A549 (cell line): ENCODE measurements at regions not wholly inside any gene's neighbourhood (a gene's known extent, or its start where the extent isn't known, plus 50 kb on each side); places are given as distances from the start of the nearest gene placed in this dataset.

Experiments used
- ATAC-seq, 2 experiments: fragments of 200-7000 bp in 1 of 2; fragments of >200 bp in 1 of 2; cut with Nextera tagmentation in 1 of 2; cut with Tn5 transposase in 1 of 2; 3 replicates each; pipeline versions ENCODE4 v1.8.0 to v1.9.1; 2018 to 2020; ENCODE audit warnings: mild to moderate bottlenecking in 1 of 2, moderate library complexity in 1 of 2
- CTCF ChIA-PET: fragments of 300-600 bp; sonication (Branson Sonifier 250); formaldehyde crosslinking; extraction: SDS; loops from one replicate; lab custom pipeline; 2021; ENCODE audit warnings: antibody characterized with exemption, inconsistent platforms; lab: Yijun Ruan, JAX
- POLR2A ChIA-PET: fragments of 350-600 bp; formaldehyde crosslinking; extraction: SDS; loops from one replicate; lab custom pipeline; 2021; ENCODE audit warnings: antibody characterized with exemption, inconsistent platforms; lab: Yijun Ruan, JAX
- DNase-seq, 2 experiments: peaks; one replicate each; pipeline versions ENCODE4 v3.0.0 to v3.0.0-alpha.2; 2011 to 2016; ENCODE audit warnings: low read depth in 1 of 2, low spot score in 1 of 2
- FAIRE-seq: peaks from 2 replicates; lab custom pipeline; 2011; peaks lifted over from hg19 to GRCh38; lab: Jason Lieb, UNC
- H3K27ac ChIP-seq, 2 experiments: fragments of >200 bp; sonication (Bioruptor Twin); formaldehyde crosslinking; 3 replicates each; pipeline ENCODE4 v1.5.1; 2016 to 2017
- H3K4me1 ChIP-seq: fragments of >200 bp; sonication (Bioruptor Twin); formaldehyde crosslinking; 3 replicates; pipeline ENCODE4 v1.6.1; 2016
- H3K4me2 ChIP-seq: fragments of >200 bp; sonication (Bioruptor Twin); formaldehyde crosslinking; 3 replicates; pipeline ENCODE4 v1.6.1; 2016
- H3K4me3 ChIP-seq: fragments of >200 bp; sonication (Bioruptor Twin); formaldehyde crosslinking; 3 replicates; pipeline ENCODE4 v1.5.1; 2016
- H3K9me3 ChIP-seq: fragments of >200 bp; sonication (Bioruptor Twin); formaldehyde crosslinking; 3 replicates; pipeline ENCODE4 v1.6.1; 2016
- CBX8 ChIP-seq: fragments of 200-600 bp; sonication (generic); IDR thresholded peaks from 2 replicates; pipeline ENCODE4 v1.6.1; 2016
- FOSL2 ChIP-seq, 2 experiments: fragments of 450-650 bp in 1 of 2; fragments of >200 bp in 1 of 2; sonication (Bioruptor Twin) in 1 of 2; formaldehyde crosslinking; IDR thresholded peaks; 2 replicates each; pipeline versions ENCODE4 v1.5.0 to v1.6.1; 2016 to 2020; ENCODE audit warnings: mild to moderate bottlenecking in 1 of 2, moderate library complexity in 1 of 2
- FOXS1 ChIP-seq: fragments of 250-450 bp; sonication (Bioruptor Pico); IDR thresholded peaks from 2 replicates; pipeline ENCODE4 v1.5.0; 2020; ENCODE audit warnings: mild to moderate bottlenecking, moderate library complexity
- GATA3 ChIP-seq: IDR thresholded peaks from 2 replicates; pipeline ENCODE4 v1.6.1; 2012; ENCODE audit warnings: borderline replicate concordance
- HEYL ChIP-seq: fragments of 250-450 bp; sonication (Bioruptor Pico); IDR thresholded peaks from 2 replicates; pipeline ENCODE4 v1.8.0; 2021; ENCODE audit warnings: mild to moderate bottlenecking, moderate library complexity
- HOXA7 ChIP-seq: fragments of 250-450 bp; sonication (Bioruptor Pico); IDR thresholded peaks from 2 replicates; pipeline ENCODE4 v1.5.0; 2020; ENCODE audit warnings: mild to moderate bottlenecking, moderate library complexity
- KDM5A ChIP-seq: fragments of 200-600 bp; sonication (generic); IDR thresholded peaks from 2 replicates; pipeline ENCODE4 v1.6.1; 2016; ENCODE audit warnings: antibody characterized with exemption, mild to moderate bottlenecking
- MYC ChIP-seq: IDR thresholded peaks from 2 replicates; pipeline ENCODE4 v1.6.1; 2012; ENCODE audit warnings: mild to moderate bottlenecking, inconsistent platforms, low read length, improper control_type of control experiment, borderline replicate concordance
- NFE2L2 ChIP-seq: fragments of 150-350 bp; conservative IDR thresholded peaks from 2 replicates; pipeline ENCODE4 v1.6.1; 2014; ENCODE audit warnings: low read length
- POLR2AphosphoS2 ChIP-seq: conservative IDR thresholded peaks from 2 replicates; pipeline ENCODE4 v1.6.1; 2012; ENCODE audit warnings: low read length, improper control_type of control experiment, inconsistent platforms
- RARB ChIP-seq: fragments of 250-450 bp; sonication (Bioruptor Pico); IDR thresholded peaks from 2 replicates; pipeline ENCODE4 v1.8.0; 2021; ENCODE audit warnings: mild to moderate bottlenecking, moderate library complexity
- RFX5 ChIP-seq: fragments of 450-650 bp; IDR thresholded peaks from 2 replicates; pipeline ENCODE4 v1.7.1; 2014; ENCODE audit warnings: antibody characterized with exemption, mild to moderate bottlenecking, moderate library complexity
- RNF2 ChIP-seq: fragments of 200-600 bp; sonication (generic); IDR thresholded peaks from 2 replicates; pipeline ENCODE4 v1.6.1; 2016; ENCODE audit warnings: low read depth, mild to moderate bottlenecking, antibody characterized with exemption, moderate library complexity, borderline replicate concordance
- SMC3 ChIP-seq: fragments of >200 bp; sonication (Bioruptor Twin); formaldehyde crosslinking; IDR thresholded peaks from 3 replicates; pipeline ENCODE4 v1.6.1; 2018; ENCODE audit warnings: inconsistent platforms
- TFCP2L1 ChIP-seq: fragments of 250-450 bp; sonication (Bioruptor Pico); IDR thresholded peaks from 2 replicates; pipeline ENCODE4 v1.5.0; 2021; ENCODE audit warnings: mild to moderate bottlenecking
- ZSCAN20 ChIP-seq: fragments of 250-450 bp; sonication (Bioruptor Pico); IDR thresholded peaks from 2 replicates; pipeline ENCODE4 v1.8.0; 2022; ENCODE audit warnings: mild to moderate bottlenecking, moderate library complexity
- WGBS: methylation state at CpG from one replicate; pipeline ENCODE4 v1.1.6; 2017; ENCODE audit errors: missing lambda C conversion rate; 5-methylcytosine and 5-hydroxymethylcytosine counted together
- TF ChIP-seq, protein P1 (sequence below): fragments of 200-600 bp; sonication (generic); IDR thresholded peaks from 2 replicates; pipeline ENCODE4 v1.6.1; 2016; ENCODE audit warnings: antibody characterized with exemption, mild to moderate bottlenecking, moderate library complexity
- TF ChIP-seq, protein P2 (sequence below): fragments of >200 bp; sonication (Bioruptor Twin); formaldehyde crosslinking; IDR thresholded peaks from 2 replicates; pipeline ENCODE4 v1.6.1; 2016
- TF ChIP-seq, protein P3 (sequence below): fragments of >200 bp; sonication (Bioruptor Twin); formaldehyde crosslinking; IDR thresholded peaks from 3 replicates; pipeline ENCODE4 v1.6.1; 2016
- TF ChIP-seq, protein P4 (sequence below): IDR thresholded peaks from 2 replicates; pipeline ENCODE4 v1.6.1; 2012

DNA sequence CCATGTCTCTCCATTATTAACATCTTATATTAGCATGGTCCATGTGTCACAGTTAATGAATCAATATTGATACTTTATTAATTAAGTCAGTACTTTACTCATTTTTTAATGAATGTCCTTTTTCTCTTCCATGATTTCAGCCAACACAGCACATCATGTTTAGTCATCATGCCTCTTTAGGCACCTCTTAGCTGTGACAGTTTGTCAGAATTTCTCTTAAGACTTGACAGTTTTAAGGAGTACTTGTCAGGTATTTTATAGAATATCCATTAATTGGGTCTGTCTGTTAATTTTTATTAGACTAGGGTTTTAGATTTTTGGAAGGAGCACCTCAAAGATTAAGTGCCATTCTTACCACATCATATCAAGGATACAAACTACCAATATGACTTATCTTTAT, 729.4 kb downstream of the HACE1 start:
- ATAC-seq (no peak), FAIRE-seq (no peak), DNase-seq (no peak)
- Histone ChIP-seq H3K9me3 (no peaks in the 10 kb centered on the region), H3K4me2 (no peak overlapping the region), H3K4me1 (no peaks in the 10 kb centered on the region), H3K4me3 (no peak overlapping the region), H3K27ac (no peak overlapping the region)
- ChIA-PET POLR2A (no interaction called here), CTCF (no interaction called here)
- TF ChIP-seq FOSL2 (IDR thresholded peaks at IDR 0.05) (no peak), FOSL2 (CRISPR knock-in tag; IDR thresholded peaks at IDR 0.05) (no peak), RNF2 (no peak), RARB (no peak), TFCP2L1 (CRISPR knock-in tag) (no peak), HEYL (no peak), RFX5 (no peak), NFE2L2 (no peak), POLR2AphosphoS2 (no peak), KDM5A (no peak), GATA3 (no peak), CBX8 (no peak), FOXS1 (no peak), HOXA7 (no peak)
- TF ChIP-seq, protein P1, sequence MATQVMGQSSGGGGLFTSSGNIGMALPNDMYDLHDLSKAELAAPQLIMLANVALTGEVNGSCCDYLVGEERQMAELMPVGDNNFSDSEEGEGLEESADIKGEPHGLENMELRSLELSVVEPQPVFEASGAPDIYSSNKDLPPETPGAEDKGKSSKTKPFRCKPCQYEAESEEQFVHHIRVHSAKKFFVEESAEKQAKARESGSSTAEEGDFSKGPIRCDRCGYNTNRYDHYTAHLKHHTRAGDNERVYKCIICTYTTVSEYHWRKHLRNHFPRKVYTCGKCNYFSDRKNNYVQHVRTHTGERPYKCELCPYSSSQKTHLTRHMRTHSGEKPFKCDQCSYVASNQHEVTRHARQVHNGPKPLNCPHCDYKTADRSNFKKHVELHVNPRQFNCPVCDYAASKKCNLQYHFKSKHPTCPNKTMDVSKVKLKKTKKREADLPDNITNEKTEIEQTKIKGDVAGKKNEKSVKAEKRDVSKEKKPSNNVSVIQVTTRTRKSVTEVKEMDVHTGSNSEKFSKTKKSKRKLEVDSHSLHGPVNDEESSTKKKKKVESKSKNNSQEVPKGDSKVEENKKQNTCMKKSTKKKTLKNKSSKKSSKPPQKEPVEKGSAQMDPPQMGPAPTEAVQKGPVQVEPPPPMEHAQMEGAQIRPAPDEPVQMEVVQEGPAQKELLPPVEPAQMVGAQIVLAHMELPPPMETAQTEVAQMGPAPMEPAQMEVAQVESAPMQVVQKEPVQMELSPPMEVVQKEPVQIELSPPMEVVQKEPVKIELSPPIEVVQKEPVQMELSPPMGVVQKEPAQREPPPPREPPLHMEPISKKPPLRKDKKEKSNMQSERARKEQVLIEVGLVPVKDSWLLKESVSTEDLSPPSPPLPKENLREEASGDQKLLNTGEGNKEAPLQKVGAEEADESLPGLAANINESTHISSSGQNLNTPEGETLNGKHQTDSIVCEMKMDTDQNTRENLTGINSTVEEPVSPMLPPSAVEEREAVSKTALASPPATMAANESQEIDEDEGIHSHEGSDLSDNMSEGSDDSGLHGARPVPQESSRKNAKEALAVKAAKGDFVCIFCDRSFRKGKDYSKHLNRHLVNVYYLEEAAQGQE: no peak
- TF ChIP-seq, protein P2, sequence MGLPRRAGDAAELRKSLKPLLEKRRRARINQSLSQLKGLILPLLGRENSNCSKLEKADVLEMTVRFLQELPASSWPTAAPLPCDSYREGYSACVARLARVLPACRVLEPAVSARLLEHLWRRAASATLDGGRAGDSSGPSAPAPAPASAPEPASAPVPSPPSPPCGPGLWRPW: no peak
- TF ChIP-seq, protein P3, sequence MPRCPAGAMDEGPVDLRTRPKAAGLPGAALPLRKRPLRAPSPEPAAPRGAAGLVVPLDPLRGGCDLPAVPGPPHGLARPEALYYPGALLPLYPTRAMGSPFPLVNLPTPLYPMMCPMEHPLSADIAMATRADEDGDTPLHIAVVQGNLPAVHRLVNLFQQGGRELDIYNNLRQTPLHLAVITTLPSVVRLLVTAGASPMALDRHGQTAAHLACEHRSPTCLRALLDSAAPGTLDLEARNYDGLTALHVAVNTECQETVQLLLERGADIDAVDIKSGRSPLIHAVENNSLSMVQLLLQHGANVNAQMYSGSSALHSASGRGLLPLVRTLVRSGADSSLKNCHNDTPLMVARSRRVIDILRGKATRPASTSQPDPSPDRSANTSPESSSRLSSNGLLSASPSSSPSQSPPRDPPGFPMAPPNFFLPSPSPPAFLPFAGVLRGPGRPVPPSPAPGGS: no peak
- TF ChIP-seq, protein P4, sequence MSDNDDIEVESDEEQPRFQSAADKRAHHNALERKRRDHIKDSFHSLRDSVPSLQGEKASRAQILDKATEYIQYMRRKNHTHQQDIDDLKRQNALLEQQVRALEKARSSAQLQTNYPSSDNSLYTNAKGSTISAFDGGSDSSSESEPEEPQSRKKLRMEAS: no peak

DNA sequence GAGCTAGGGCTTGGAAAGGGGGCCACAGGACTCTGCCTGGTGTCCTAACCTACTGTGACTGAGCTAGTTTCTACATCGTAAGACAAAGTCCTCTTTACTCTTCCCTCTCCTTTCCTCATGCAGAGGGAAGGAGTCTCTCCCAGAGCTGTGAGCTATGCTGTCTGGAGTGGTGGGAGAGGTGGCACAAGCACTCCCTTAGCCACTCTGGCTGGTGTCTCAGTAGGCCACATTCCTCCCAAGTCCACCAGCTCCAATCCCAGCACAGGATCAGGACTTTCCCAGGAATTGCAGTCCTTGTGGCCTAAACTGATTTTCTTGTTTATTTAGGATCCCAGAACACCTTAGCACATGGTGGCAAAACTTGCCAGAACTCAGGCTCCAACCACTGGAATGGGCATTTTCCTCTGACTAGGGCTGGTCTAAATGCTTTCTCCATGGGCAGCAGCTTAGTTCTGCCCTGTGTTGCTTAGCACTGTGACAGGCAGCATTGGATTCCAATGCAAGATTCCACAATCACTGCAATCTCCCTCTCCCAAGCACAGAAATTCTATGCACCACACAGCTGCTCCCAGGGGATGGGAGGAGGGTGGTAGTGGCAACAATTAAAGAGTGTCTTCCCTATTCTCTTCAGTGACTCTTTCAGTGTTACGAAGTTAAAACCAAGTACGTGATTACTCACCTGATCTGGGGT, 733.3 kb downstream of the HACE1 start:
- Histone ChIP-seq H3K4me3 (no peak overlapping the region), H3K27ac (no peak overlapping the region), H3K4me2 (no peak overlapping the region), H3K4me1 (no peaks in the 10 kb centered on the region), H3K9me3 (no peaks in the 10 kb centered on the region)
- CTCF ChIA-PET: no interaction called here
- FAIRE-seq (no peak), DNase-seq (no peak), ATAC-seq (no peak)
- no peak for TF ChIP-seq ZSCAN20
- TF ChIP-seq MYC: no peak
- no peak for TF ChIP-seq SMC3
- TF ChIP-seq, protein P1: no peak
- 23% methylated on average over 3 of the region's 3 CpGs for WGBS
- POLR2A ChIA-PET: no interaction called here
